Loucy (cell line): ENCODE measurements at regions not wholly inside any gene's neighbourhood (a gene's known extent, or its start where the extent isn't known, plus 50 kb on each side); places are given as distances from the start of the nearest gene placed in this dataset.

Source experiments
- CTCF ChIP-seq: fragments of 200-600 bp; sonication (generic); conservative IDR thresholded peaks from 2 replicates; pipeline ENCODE4 v1.5.1; 2014; ENCODE audit warnings: mild to moderate bottlenecking, antibody characterized with exemption, low read length
- EZH2phosphoT487 ChIP-seq: fragments of 200-600 bp; IDR thresholded peaks from 2 replicates; pipeline ENCODE4 v1.6.1; 2018; ENCODE audit warnings: antibody characterized with exemption, mild to moderate bottlenecking, moderate library complexity, borderline replicate concordance

- no peak for TF ChIP-seq CTCF
- TF ChIP-seq EZH2phosphoT487: no peak
These were observed 74.6 kb upstream of the CD93 start for GRCh38 chr20:23160536-23161243.
